SK-N-SH treated with all-trans-retinoic acid at 6 μM for 48 hours (cell line): ENCODE measurements at regions not wholly inside any gene's neighbourhood (a gene's known extent, or its start where the extent isn't known, plus 50 kb on each side); places are given as distances from the start of the nearest gene placed in this dataset.

ENCODE experiments used
- ATAC-seq: fragments of 200-7000 bp; cut with Tn5 transposase; 3 replicates; pipeline ENCODE4 v1.9.1; 2020; ENCODE audit warnings: mild to moderate bottlenecking, moderate library complexity
- BACH2 ChIP-seq: fragments of 250-450 bp; sonication (Bioruptor Pico); IDR thresholded peaks from 2 replicates; pipeline ENCODE4 v1.9.0; 2021; ENCODE audit warnings: mild to moderate bottlenecking, borderline replicate concordance
- CREB5 ChIP-seq: fragments of 250-450 bp; sonication (Bioruptor Pico); IDR thresholded peaks from 2 replicates; pipeline ENCODE4 v1.5.1; 2020; ENCODE audit warnings: low read depth, mild to moderate bottlenecking, moderate library complexity
- CSDC2 ChIP-seq: fragments of 250-450 bp; sonication (Bioruptor Pico); IDR thresholded peaks from 2 replicates; pipeline ENCODE4 v1.5.0; 2020; ENCODE audit warnings: mild to moderate bottlenecking, moderate library complexity
- GLIS3 ChIP-seq: fragments of 250-450 bp; sonication (Bioruptor Pico); IDR thresholded peaks from 2 replicates; pipeline ENCODE4 v1.5.0; 2020; ENCODE audit warnings: mild to moderate bottlenecking, moderate library complexity
- ISL1 ChIP-seq: fragments of 250-450 bp; sonication (Bioruptor Pico); IDR thresholded peaks from 2 replicates; pipeline ENCODE4 v2.1.2; 2022; ENCODE audit warnings: mild to moderate bottlenecking, moderate library complexity
- PATZ1 ChIP-seq: fragments of 250-450 bp; sonication (Bioruptor Pico); IDR thresholded peaks from 2 replicates; pipeline ENCODE4 v1.8.0; 2020; ENCODE audit warnings: mild to moderate bottlenecking, moderate library complexity, borderline replicate concordance
- POU6F1 ChIP-seq: fragments of 250-450 bp; sonication (Bioruptor Pico); IDR thresholded peaks from 2 replicates; pipeline ENCODE4 v1.8.0; 2021; ENCODE audit warnings: low read depth, mild to moderate bottlenecking, moderate library complexity, borderline replicate concordance
- RARB ChIP-seq: fragments of 250-450 bp; sonication (Bioruptor Pico); IDR thresholded peaks from 2 replicates; pipeline ENCODE4 v1.8.0; 2021; ENCODE audit warnings: mild to moderate bottlenecking, moderate library complexity
- SNAI2 ChIP-seq: fragments of 250-450 bp; sonication (Bioruptor Pico); IDR thresholded peaks from 2 replicates; pipeline ENCODE4 v1.5.0; 2020; ENCODE audit warnings: mild to moderate bottlenecking, moderate library complexity
- TCF4 ChIP-seq: fragments of 250-450 bp; sonication (Bioruptor Pico); IDR thresholded peaks from 2 replicates; pipeline ENCODE4 v1.8.0; 2021; ENCODE audit warnings: mild to moderate bottlenecking, moderate library complexity, borderline replicate concordance
- TOX ChIP-seq: fragments of 250-450 bp; sonication (Bioruptor Pico); IDR thresholded peaks from 2 replicates; pipeline ENCODE4 v1.8.0; 2021; ENCODE audit warnings: mild to moderate bottlenecking, moderate library complexity, borderline replicate concordance
- TSHZ2 ChIP-seq: fragments of 250-450 bp; sonication (Bioruptor Pico); IDR thresholded peaks from 2 replicates; pipeline ENCODE4 v1.5.0; 2020; ENCODE audit warnings: mild to moderate bottlenecking, moderate library complexity
- ZC3H10 ChIP-seq: fragments of 250-450 bp; sonication (Bioruptor Pico); IDR thresholded peaks from 2 replicates; pipeline ENCODE4 v1.5.1; 2021; ENCODE audit warnings: mild to moderate bottlenecking, moderate library complexity
- ZFP3 ChIP-seq: fragments of 250-450 bp; sonication (Bioruptor Pico); IDR thresholded peaks from 2 replicates; pipeline ENCODE4 v1.5.0; 2020; ENCODE audit warnings: mild to moderate bottlenecking, moderate library complexity
- ZNF565 ChIP-seq: fragments of 450-650 bp; formaldehyde crosslinking; conservative IDR thresholded peaks from 2 replicates; pipeline ENCODE4 v1.5.0; 2020; ENCODE audit warnings: low read depth, mild to moderate bottlenecking, moderate library complexity
- ZNF70 ChIP-seq: fragments of 450-650 bp; formaldehyde crosslinking; IDR thresholded peaks from 2 replicates; pipeline ENCODE4 v1.5.0; 2020; ENCODE audit warnings: mild to moderate bottlenecking, moderate library complexity
- ZNF8 ChIP-seq: fragments of 450-650 bp; formaldehyde crosslinking; IDR thresholded peaks from 2 replicates; pipeline ENCODE4 v1.5.0; 2020; ENCODE audit warnings: mild to moderate bottlenecking, moderate library complexity

GRCh38 chr1:234871039-234871709 is 257.5 kb downstream of the TOMM20 start:
- no peak for TF ChIP-seq TCF4 (CRISPR knock-in tag)
- no peak for TF ChIP-seq PATZ1 (CRISPR knock-in tag)
- no peak for ATAC-seq

- no peak for ATAC-seq
- no peak for TF ChIP-seq BACH2 (CRISPR knock-in tag)
- no peak for TF ChIP-seq TOX
- no peak for TF ChIP-seq ZNF565 (CRISPR knock-in tag)
- TF ChIP-seq CREB5 (CRISPR knock-in tag) = no peak
- TF ChIP-seq ZNF8 (CRISPR knock-in tag) = no peak
- no peak for TF ChIP-seq ZC3H10 (CRISPR knock-in tag)
- TF ChIP-seq TSHZ2 = no peak
- no peak for TF ChIP-seq TCF4 (CRISPR knock-in tag)
- TF ChIP-seq ZNF70 (CRISPR knock-in tag) = no peak
- no peak for TF ChIP-seq SNAI2 (CRISPR knock-in tag)
- TF ChIP-seq ZFP3 (CRISPR knock-in tag) = no peak
- no peak for TF ChIP-seq ISL1 (CRISPR knock-in tag)
- TF ChIP-seq POU6F1 (CRISPR knock-in tag) = no peak
- no peak for TF ChIP-seq RARB (CRISPR knock-in tag)
- no peak for TF ChIP-seq CSDC2 (CRISPR knock-in tag)
- no peak for TF ChIP-seq GLIS3
- no peak for TF ChIP-seq PATZ1 (CRISPR knock-in tag)
Measured at GRCh38 chr1:234870020-234870981, 258.3 kb downstream of the TOMM20 start.
